ENCODE measurements at regions not wholly inside any gene's neighbourhood (a gene's known extent, or its start where the extent isn't known, plus 50 kb on each side); places are given as distances from the start of the nearest gene placed in this dataset.
"Not testable (repeated sequence)": the region's sequence is repeated elsewhere in the genome, so short reads cannot be mapped to it uniquely, and the experiment has no call there.

GRCh38 chr14:48568252-48568651, 892.8 kb upstream of the MDGA2 start:
- no peak for TF ChIP-seq CTCF (IDR thresholded peaks at IDR 0.05; ENCODE audit: low read depth, low read length)
- in situ Hi-C loops (cut with HindIII; ENCODE audit: low sequenced_read_pairs): no loop called here
- H3K4me3 ChIP-seq (ENCODE audit: low read depth, low read length): no peak overlapping the region
- DNase-seq (ENCODE audit: low read depth, low spot score): no peak

GRCh38 chr14:48563489-48563888, 888.1 kb upstream of the MDGA2 start:
- no peak for DNase-seq (ENCODE audit: low read depth, low spot score)
- no peak for TF ChIP-seq CTCF (IDR thresholded peaks at IDR 0.05; ENCODE audit: low read depth, low read length)
- in situ Hi-C loops (cut with HindIII; ENCODE audit: low sequenced_read_pairs): no loop called here
- no peak overlapping the region for H3K4me3 ChIP-seq (ENCODE audit: low read depth, low read length)

GRCh38 chr14:48561438-48561837, 886.0 kb upstream of the MDGA2 start:
- DNase-seq (ENCODE audit: low read depth, low spot score); in situ Hi-C loops (cut with HindIII; ENCODE audit: low sequenced_read_pairs): not testable (repeated sequence)

GRCh38 chr14:48560421-48560820, 885.0 kb upstream of the MDGA2 start:
- H3K4me3 ChIP-seq (ENCODE audit: low read depth, low read length): no peak overlapping the region
- DNase-seq (ENCODE audit: low read depth, low spot score): no peak
- in situ Hi-C loops (cut with HindIII; ENCODE audit: low sequenced_read_pairs): no loop called here
- no peak for TF ChIP-seq CTCF (IDR thresholded peaks at IDR 0.05; ENCODE audit: low read depth, low read length)

More at GRCh38 chr14:48561438-48561837, 886.0 kb upstream of the MDGA2 start:
- not testable (repeated sequence) for H3K4me3 ChIP-seq (ENCODE audit: low read depth, low read length)

GRCh38 chr14:48553443-48553842, 878.0 kb upstream of the MDGA2 start:
- no peak overlapping the region for H3K4me3 ChIP-seq (ENCODE audit: low read depth, low read length)
- no peak for TF ChIP-seq CTCF (IDR thresholded peaks at IDR 0.05; ENCODE audit: low read depth, low read length)
- in situ Hi-C loops (cut with HindIII; ENCODE audit: low sequenced_read_pairs): no loop called here
- no peak for DNase-seq (ENCODE audit: low read depth, low spot score)

GRCh38 chr14:48546996-48547395, 871.6 kb upstream of the MDGA2 start:
- TF ChIP-seq CTCF (IDR thresholded peaks at IDR 0.05; ENCODE audit: low read depth, low read length): no peak
- no peak for DNase-seq (ENCODE audit: low read depth, low spot score)
- no peak overlapping the region for H3K4me3 ChIP-seq (ENCODE audit: low read depth, low read length)
- in situ Hi-C loops (cut with HindIII; ENCODE audit: low sequenced_read_pairs): no loop called here

GRCh38 chr14:48537600-48537999, 862.2 kb upstream of the MDGA2 start:
- H3K4me3 ChIP-seq (ENCODE audit: low read depth, low read length): no peak overlapping the region
- no peak for DNase-seq (ENCODE audit: low read depth, low spot score)
- in situ Hi-C loops (cut with HindIII; ENCODE audit: low sequenced_read_pairs): no loop called here
- TF ChIP-seq CTCF (IDR thresholded peaks at IDR 0.05; ENCODE audit: low read depth, low read length): no peak
